Mucosa of rectum (tissue), 2 donors: ENCODE measurements at regions not wholly inside any gene's neighbourhood (a gene's known extent, or its start where the extent isn't known, plus 50 kb on each side); places are given as distances from the start of the nearest gene placed in this dataset.

Experiments used
- H3K27ac ChIP-seq, 2 donors: one replicate each; pipeline ENCODE4 v1.7.0; 2013; ENCODE audit warnings: inconsistent platforms in 2 of 2, low read depth in 2 of 2, low read length in 2 of 2
- H3K27me3 ChIP-seq, 2 donors: one replicate each; pipeline ENCODE4 v1.7.0; 2013; ENCODE audit warnings: low read length in 2 of 2; ENCODE audit not compliant: control insufficient read depth in 2 of 2, insufficient read depth in 2 of 2
- H3K36me3 ChIP-seq, 2 donors: one replicate each; pipeline ENCODE4 v1.7.0; 2013; ENCODE audit warnings: low read length in 2 of 2; ENCODE audit not compliant: control insufficient read depth in 2 of 2, insufficient read depth in 2 of 2
- H3K4me1 ChIP-seq, 2 donors: one replicate each; pipeline ENCODE4 v1.7.0; 2013; ENCODE audit warnings: low read length in 2 of 2, mild to moderate bottlenecking in 1 of 2; ENCODE audit not compliant: control insufficient read depth in 2 of 2, insufficient read depth in 2 of 2
- H3K4me3 ChIP-seq, 2 donors: one replicate each; pipeline ENCODE4 v1.7.0; 2013; ENCODE audit warnings: low read length in 2 of 2
- H3K9ac ChIP-seq, 2 donors: one replicate each; pipeline ENCODE4 v1.7.0; 2013; ENCODE audit warnings: low read length in 2 of 2, low read depth in 1 of 2, mild to moderate bottlenecking in 1 of 2
- H3K9me3 ChIP-seq, 2 donors: one replicate each; pipeline ENCODE4 v1.7.0; 2013; ENCODE audit warnings: low read length in 2 of 2; ENCODE audit not compliant: control insufficient read depth in 2 of 2
- donor health status: healthy.
- donor health status: Normal muscosa, but diverticular disease.

GRCh38 chr3:117286488-117286887, 576.9 kb downstream of the TUSC7 start:
- no peaks in the 10 kb centered on the region for H3K36me3 ChIP-seq
- H3K4me1 ChIP-seq: no peaks in the 10 kb centered on the region
- no peaks in the 10 kb centered on the region for H3K9me3 ChIP-seq
- no peaks in the 10 kb centered on the region for H3K27me3 ChIP-seq
- H3K9ac ChIP-seq: no peak overlapping the region
- H3K4me3 ChIP-seq: no peak overlapping the region
- no peak overlapping the region for H3K27ac ChIP-seq

- Histone ChIP-seq H3K27ac (no peak overlapping the region), H3K27me3 (no peaks in the 10 kb centered on the region), H3K4me3 (no peak overlapping the region), H3K36me3 (no peaks in the 10 kb centered on the region), H3K9me3 (no peaks in the 10 kb centered on the region), H3K9ac (no peak overlapping the region), H3K4me1 (no peaks in the 10 kb centered on the region)
These were observed 578.0 kb downstream of the TUSC7 start for GRCh38 chr3:117287602-117288001.

DNA sequence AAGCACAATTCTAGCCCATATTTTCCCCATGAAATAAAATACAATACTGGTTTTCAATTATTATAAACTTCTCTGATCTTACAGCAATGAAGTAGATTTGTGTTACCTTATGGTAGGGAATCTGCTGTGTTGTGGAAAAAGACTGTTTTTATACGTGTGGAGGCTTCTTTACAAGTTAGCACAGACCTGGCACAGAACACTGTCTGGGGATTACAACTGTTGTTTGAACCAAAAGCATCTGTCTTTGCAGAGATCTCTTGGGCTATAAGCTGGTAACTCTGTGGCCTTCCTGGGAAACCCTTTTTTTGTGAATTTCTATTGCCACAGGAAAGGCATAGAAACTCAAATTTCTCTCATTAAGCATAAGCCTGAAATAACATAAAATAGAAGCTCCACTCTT, 581.9 kb downstream of the TUSC7 start:
- no peak overlapping the region for H3K4me3 ChIP-seq
- H3K9me3 ChIP-seq: no peaks in the 10 kb centered on the region
- no peaks in the 10 kb centered on the region for H3K36me3 ChIP-seq

DNA sequence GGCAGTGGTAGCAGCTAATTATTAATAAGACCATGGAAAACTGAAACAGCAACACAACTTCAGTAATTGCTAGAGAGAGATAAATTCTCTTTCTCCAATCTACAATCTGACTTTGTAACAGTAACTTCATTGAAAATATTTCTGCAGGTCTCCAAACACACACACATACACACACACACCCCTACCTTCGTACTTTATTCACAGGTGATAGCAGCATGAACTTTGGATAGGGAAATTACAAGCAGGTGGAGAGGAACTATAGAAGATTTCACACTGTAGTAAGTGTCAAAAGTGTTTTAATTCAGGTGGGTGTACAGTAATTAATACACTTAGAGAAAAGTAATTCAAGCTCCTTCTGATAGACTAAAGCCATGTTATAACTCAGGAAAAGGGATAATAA, 587.5 kb downstream of the TUSC7 start:
- no peak overlapping the region for H3K4me3 ChIP-seq
- H3K9me3 ChIP-seq: no peaks in the 10 kb centered on the region
- no peaks in the 10 kb centered on the region for H3K27me3 ChIP-seq
- H3K9ac ChIP-seq: no peak overlapping the region
- H3K4me1 ChIP-seq: no peaks in the 10 kb centered on the region
- no peaks in the 10 kb centered on the region for H3K36me3 ChIP-seq
- no peak overlapping the region for H3K27ac ChIP-seq

More for the DNA sequence above, 581.9 kb downstream of the TUSC7 start:
- no peak overlapping the region for H3K9ac ChIP-seq
- H3K27me3 ChIP-seq: no peaks in the 10 kb centered on the region
- H3K27ac ChIP-seq: no peak overlapping the region
- H3K4me1 ChIP-seq: no peaks in the 10 kb centered on the region

DNA sequence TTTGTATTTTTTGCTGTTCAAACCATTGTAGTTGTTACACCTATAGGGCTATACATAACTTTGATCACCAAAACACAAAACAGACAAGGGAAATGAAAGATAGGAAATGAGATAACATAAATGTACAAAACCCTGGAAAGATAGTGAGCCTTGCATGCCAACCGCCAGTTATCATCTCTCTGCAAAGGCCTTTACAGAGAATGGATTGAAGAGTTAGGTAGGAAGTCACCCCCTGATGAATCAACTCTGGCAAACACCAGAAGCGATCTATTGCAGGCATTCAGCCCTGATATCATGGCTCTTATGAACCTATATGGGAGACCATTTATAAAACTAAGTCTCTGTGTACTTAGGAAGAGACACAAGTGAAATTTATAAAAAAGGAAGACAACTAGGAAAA, 588.0 kb downstream of the TUSC7 start:
- Histone ChIP-seq H3K27me3 (no peaks in the 10 kb centered on the region), H3K9ac (no peak overlapping the region), H3K4me1 (no peaks in the 10 kb centered on the region), H3K36me3 (no peaks in the 10 kb centered on the region), H3K4me3 (no peak overlapping the region), H3K27ac (no peak overlapping the region), H3K9me3 (no peaks in the 10 kb centered on the region)

DNA sequence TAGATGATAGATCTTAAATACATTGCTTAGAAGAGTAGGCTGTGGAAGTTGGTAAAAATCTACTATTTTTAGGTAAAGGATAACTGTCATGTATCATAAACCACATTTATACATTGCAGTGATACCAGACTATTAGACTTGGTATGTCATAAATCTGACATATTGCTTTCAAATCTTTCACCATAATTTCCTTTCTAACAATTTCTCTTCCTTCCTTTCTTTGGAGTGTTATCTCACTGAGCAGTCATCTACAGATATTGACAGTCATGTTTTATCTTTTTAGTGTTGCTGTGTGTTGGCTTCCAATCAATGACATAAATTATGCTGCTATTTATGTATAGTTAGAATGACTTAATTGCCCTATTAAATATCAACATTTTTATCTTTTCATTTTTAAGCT, 588.7 kb downstream of the TUSC7 start:
- no peaks in the 10 kb centered on the region for H3K36me3 ChIP-seq
- H3K4me1 ChIP-seq: no peaks in the 10 kb centered on the region
- H3K4me3 ChIP-seq: no peak overlapping the region
- no peaks in the 10 kb centered on the region for H3K27me3 ChIP-seq
- H3K9me3 ChIP-seq: no peaks in the 10 kb centered on the region
- H3K9ac ChIP-seq: no peak overlapping the region
- H3K27ac ChIP-seq: no peak overlapping the region

- no peak overlapping the region for H3K9ac ChIP-seq
- no peak overlapping the region for H3K4me3 ChIP-seq
- H3K9me3 ChIP-seq: no peaks in the 10 kb centered on the region
These were observed 592.8 kb downstream of the TUSC7 start for GRCh38 chr3:117302428-117302827.

DNA sequence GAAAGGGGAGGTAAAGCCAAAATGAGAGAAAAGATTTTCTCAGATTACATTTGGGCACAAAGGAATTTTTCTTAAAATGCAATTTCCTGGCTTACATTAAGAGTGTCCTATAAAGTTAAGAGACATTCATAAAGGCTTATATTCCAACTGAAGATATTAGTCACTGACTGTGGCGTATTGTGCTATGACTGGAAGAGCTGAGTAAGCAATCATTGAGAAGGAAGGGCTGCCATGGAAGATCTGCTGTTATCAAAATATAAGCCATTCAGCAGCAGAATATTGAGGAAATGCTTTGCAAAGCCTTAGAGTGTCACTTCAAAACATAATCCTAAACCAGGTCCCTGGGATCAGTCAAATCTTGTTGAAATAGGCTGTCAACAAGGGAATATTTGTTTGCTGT, 593.9 kb downstream of the TUSC7 start:
- H3K4me3 ChIP-seq: no peak overlapping the region
- no peaks in the 10 kb centered on the region for H3K4me1 ChIP-seq
- no peak overlapping the region for H3K9ac ChIP-seq
- no peaks in the 10 kb centered on the region for H3K36me3 ChIP-seq
- no peaks in the 10 kb centered on the region for H3K9me3 ChIP-seq
- no peak overlapping the region for H3K27ac ChIP-seq
- H3K27me3 ChIP-seq: no peaks in the 10 kb centered on the region

More at GRCh38 chr3:117302428-117302827, 592.8 kb downstream of the TUSC7 start:
- H3K27ac ChIP-seq: no peak overlapping the region
- H3K27me3 ChIP-seq: no peaks in the 10 kb centered on the region
- H3K4me1 ChIP-seq: no peaks in the 10 kb centered on the region
- no peaks in the 10 kb centered on the region for H3K36me3 ChIP-seq

DNA sequence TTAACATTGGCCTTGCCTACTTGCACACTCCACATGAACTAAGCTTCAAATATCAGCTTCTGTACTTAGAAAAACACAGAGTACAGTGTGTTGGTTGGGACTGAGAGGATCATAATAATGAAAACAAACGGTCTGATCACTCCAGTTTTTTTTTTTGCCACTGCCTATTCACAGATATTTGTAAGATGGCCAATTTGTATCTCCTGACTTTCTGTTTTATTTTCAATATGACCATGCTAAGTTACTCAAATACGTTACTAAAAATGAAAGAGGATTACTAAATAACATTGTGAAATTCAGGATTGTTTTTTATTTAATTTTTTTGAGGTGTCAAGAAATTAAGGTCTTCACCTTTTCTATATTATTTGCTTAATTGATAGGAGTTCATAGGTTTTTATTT, 595.1 kb downstream of the TUSC7 start:
- no peaks in the 10 kb centered on the region for H3K9me3 ChIP-seq
- H3K27me3 ChIP-seq: no peaks in the 10 kb centered on the region
- no peak overlapping the region for H3K9ac ChIP-seq
- H3K27ac ChIP-seq: no peak overlapping the region
- no peak overlapping the region for H3K4me3 ChIP-seq
- H3K36me3 ChIP-seq: no peaks in the 10 kb centered on the region
- no peaks in the 10 kb centered on the region for H3K4me1 ChIP-seq

- no peak overlapping the region for H3K4me3 ChIP-seq
- H3K27me3 ChIP-seq: no peaks in the 10 kb centered on the region
- H3K4me1 ChIP-seq: no peaks in the 10 kb centered on the region
- no peak overlapping the region for H3K9ac ChIP-seq
- no peak overlapping the region for H3K27ac ChIP-seq
- no peaks in the 10 kb centered on the region for H3K36me3 ChIP-seq
- H3K9me3 ChIP-seq: no peaks in the 10 kb centered on the region
These were observed 596.1 kb downstream of the TUSC7 start for GRCh38 chr3:117305681-117306080.

DNA sequence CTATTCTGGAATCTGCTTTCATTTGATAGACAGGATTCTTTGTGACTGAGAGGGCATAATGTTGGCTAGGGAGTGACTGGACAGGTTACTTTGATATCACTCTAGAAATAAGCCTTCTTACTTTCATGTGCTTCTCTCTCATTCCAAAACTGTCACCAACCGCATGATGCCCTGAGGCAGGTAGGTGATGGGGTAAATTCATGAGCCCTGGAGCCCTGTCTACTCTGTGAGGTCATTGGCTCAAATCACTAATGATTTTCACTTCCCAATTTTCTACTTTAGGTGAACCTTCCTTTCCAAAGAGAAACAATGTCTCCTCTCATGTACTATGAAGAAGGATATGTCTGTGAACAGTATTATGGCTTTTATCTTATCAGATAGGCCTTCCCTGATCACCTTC, 596.7 kb downstream of the TUSC7 start:
- Histone ChIP-seq H3K27me3 (no peaks in the 10 kb centered on the region), H3K4me3 (no peak overlapping the region), H3K9me3 (no peaks in the 10 kb centered on the region), H3K27ac (no peak overlapping the region), H3K36me3 (no peaks in the 10 kb centered on the region), H3K4me1 (no peaks in the 10 kb centered on the region), H3K9ac (no peak overlapping the region)
